ENCODE measurements at regions not wholly inside any gene's neighbourhood (a gene's known extent, or its start where the extent isn't known, plus 50 kb on each side); places are given as distances from the start of the nearest gene placed in this dataset.

DNA sequence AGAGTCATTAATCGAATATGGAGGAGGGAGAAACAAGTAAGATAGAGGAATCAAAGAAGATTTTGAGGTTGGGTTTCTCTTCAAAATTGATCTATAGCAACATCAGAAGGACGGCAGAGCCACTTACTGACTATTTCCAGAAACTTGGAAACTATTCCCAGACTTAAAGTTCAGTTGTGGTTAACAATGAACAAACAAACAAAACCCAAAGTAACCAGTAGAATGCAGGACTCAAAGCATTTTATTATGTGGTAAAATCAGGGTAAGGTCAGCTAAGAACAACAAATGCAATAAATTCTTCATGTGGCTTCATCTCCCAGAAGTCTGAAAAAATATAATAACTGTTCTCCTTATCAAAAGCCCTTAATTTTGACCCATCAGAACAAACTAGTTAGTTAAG is 54.9 kb upstream of the OSMR start:
- TF ChIP-seq, protein P1, sequence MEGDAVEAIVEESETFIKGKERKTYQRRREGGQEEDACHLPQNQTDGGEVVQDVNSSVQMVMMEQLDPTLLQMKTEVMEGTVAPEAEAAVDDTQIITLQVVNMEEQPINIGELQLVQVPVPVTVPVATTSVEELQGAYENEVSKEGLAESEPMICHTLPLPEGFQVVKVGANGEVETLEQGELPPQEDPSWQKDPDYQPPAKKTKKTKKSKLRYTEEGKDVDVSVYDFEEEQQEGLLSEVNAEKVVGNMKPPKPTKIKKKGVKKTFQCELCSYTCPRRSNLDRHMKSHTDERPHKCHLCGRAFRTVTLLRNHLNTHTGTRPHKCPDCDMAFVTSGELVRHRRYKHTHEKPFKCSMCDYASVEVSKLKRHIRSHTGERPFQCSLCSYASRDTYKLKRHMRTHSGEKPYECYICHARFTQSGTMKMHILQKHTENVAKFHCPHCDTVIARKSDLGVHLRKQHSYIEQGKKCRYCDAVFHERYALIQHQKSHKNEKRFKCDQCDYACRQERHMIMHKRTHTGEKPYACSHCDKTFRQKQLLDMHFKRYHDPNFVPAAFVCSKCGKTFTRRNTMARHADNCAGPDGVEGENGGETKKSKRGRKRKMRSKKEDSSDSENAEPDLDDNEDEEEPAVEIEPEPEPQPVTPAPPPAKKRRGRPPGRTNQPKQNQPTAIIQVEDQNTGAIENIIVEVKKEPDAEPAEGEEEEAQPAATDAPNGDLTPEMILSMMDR (IDR thresholded peaks at IDR 0.05 in 4 of 5, conservative IDR thresholded peaks at IDR 0.05 in 1 of 5): no peak
- no peak for TF ChIP-seq POLR2A (IDR thresholded peaks at IDR 0.05)
